HCT116 (cell line): ENCODE measurements at regions not wholly inside any gene's neighbourhood (a gene's known extent, or its start where the extent isn't known, plus 50 kb on each side); places are given as distances from the start of the nearest gene placed in this dataset.

Source experiments
- ATAC-seq: fragments of 200-7000 bp; cut with Tn5 transposase; 2 replicates; pipeline ENCODE4 v1.9.1; 2020; ENCODE audit warnings: mild to moderate bottlenecking, moderate library complexity
- BruUV-seq: library from RNA; stranded (reverse); fragments of 400-500 nt; replicated peaks from 2 replicates; lab custom pipeline; 2021; lab: Mats Ljungman, UMichigan
- CTCF ChIA-PET: fragments of 300-600 bp; sonication (Branson Sonifier 250); formaldehyde crosslinking; loops from one replicate; lab custom pipeline; 2021; ENCODE audit warnings: antibody characterized with exemption; lab: Charles Lee
- POLR2A ChIA-PET: fragments of 300-600, 350-600 bp; sonication (Branson Sonifier 250); formaldehyde crosslinking; loops from one replicate; lab custom pipeline; 2021; ENCODE audit warnings: antibody characterized with exemption; lab: Charles Lee
- RAD21 ChIA-PET, 2 experiments: fragments of 300-600 bp; sonication (Branson Sonifier 250); formaldehyde crosslinking; loops; one replicate each; lab custom pipeline; 2023; ENCODE audit warnings: low total read pairs in 2 of 2; ENCODE audit not compliant: uncharacterized antibody in 2 of 2, unreplicated experiment in 2 of 2, low non-redundant PET in 1 of 2; lab: Charles Lee
- DNase-seq: peaks from one replicate; pipeline ENCODE4 v3.0.0-alpha.2; 2010; ENCODE audit warnings: low read depth, low spot score
- H2AFZ ChIP-seq: fragments of 200-600 bp; shearing (Covaris generic), sonication (generic); 2 replicates; pipeline ENCODE4 v1.6.1; 2017; ENCODE audit warnings: low read depth, mixed run types, mixed read lengths, antibody characterized with exemption, low read length; ENCODE audit not compliant: poor library complexity, severe bottlenecking
- H3K27ac ChIP-seq: 2 replicates; pipeline ENCODE4 v1.5.1; 2012; ENCODE audit warnings: low read depth, low read length
- H3K27me3 ChIP-seq: fragments of 200-600 bp; sonication (generic); 2 replicates; pipeline ENCODE4 v1.6.1; 2016; ENCODE audit warnings: mixed run types, low read length, mixed read lengths; ENCODE audit not compliant: insufficient read depth
- H3K36me3 ChIP-seq, 2 experiments: fragments of 200-500 bp in 1 of 2; fragments of 200-600 bp in 1 of 2; sonication (Bioruptor generic) in 1 of 2; sonication (generic) in 1 of 2; 2 replicates each; pipeline versions ENCODE4 v1.5.1 to v1.6.1; 2014 to 2016; ENCODE audit warnings: low read length in 2 of 2, inconsistent platforms in 1 of 2, mixed read lengths in 1 of 2, mixed run types in 1 of 2; ENCODE audit not compliant: insufficient read depth in 2 of 2, control insufficient read depth in 1 of 2
- H3K4me1 ChIP-seq, 2 experiments: fragments of 200-600 bp in 1 of 2; sonication (generic) in 1 of 2; 2 replicates each; pipeline versions ENCODE4 v1.5.1 to v1.6.1; 2012 to 2017; ENCODE audit warnings: low read length in 2 of 2, inconsistent platforms in 1 of 2, mild to moderate bottlenecking in 1 of 2, mixed read lengths in 1 of 2, mixed run types in 1 of 2, moderate library complexity in 1 of 2; ENCODE audit not compliant: insufficient read depth in 2 of 2, control insufficient read depth in 1 of 2
- H3K4me2 ChIP-seq: fragments of 200-600 bp; sonication (generic); 2 replicates; pipeline ENCODE4 v1.6.1; 2017; ENCODE audit warnings: mixed run types, low read length, mixed read lengths
- H3K4me3 ChIP-seq, 2 experiments: fragments of 200-600 bp in 1 of 2; sonication (generic) in 1 of 2; replicated peaks in 1 of 2; 2 replicates each; pipeline ENCODE4 v1.5.1; 2011 to 2016; ENCODE audit warnings: low read length in 2 of 2, control low read depth in 1 of 2, low read depth in 1 of 2, mild to moderate bottlenecking in 1 of 2, mixed read lengths in 1 of 2, mixed run types in 1 of 2
- H3K79me2 ChIP-seq: fragments of 200-600 bp; sonication (generic); 2 replicates; pipeline ENCODE4 v1.6.1; 2017; ENCODE audit warnings: mild to moderate bottlenecking, mixed run types, low read length, moderate library complexity, mixed read lengths; ENCODE audit not compliant: insufficient read depth
- H3K9ac ChIP-seq: fragments of 200-600 bp; sonication (generic); 2 replicates; pipeline ENCODE4 v1.6.1; 2016; ENCODE audit warnings: low read length, mixed read lengths
- H3K9me2 ChIP-seq: fragments of 200-600 bp; sonication (generic), shearing (Covaris generic); 2 replicates; pipeline ENCODE4 v1.6.1; 2017; ENCODE audit warnings: mixed run types, mild to moderate bottlenecking, moderate library complexity; ENCODE audit not compliant: insufficient read depth
- H3K9me3 ChIP-seq, 2 experiments: fragments of 200-500 bp in 1 of 2; fragments of 200-600 bp in 1 of 2; sonication (Bioruptor generic) in 1 of 2; sonication (generic) in 1 of 2; 2 replicates each; pipeline ENCODE4 v1.6.1; 2014 to 2017; ENCODE audit warnings: low read length in 2 of 2, mixed read lengths in 2 of 2, inconsistent platforms in 1 of 2, low read depth in 1 of 2, mild to moderate bottlenecking in 1 of 2, mixed run types in 1 of 2, moderate library complexity in 1 of 2; ENCODE audit not compliant: control insufficient read depth in 1 of 2, insufficient read depth in 1 of 2
- H4K20me1 ChIP-seq: fragments of 200-600 bp; sonication (generic), shearing (Covaris generic); 2 replicates; pipeline ENCODE4 v1.6.1; 2017; ENCODE audit warnings: mixed run types, mild to moderate bottlenecking, moderate library complexity; ENCODE audit not compliant: insufficient read depth
- CEBPB ChIP-seq: IDR thresholded peaks from 2 replicates; pipeline ENCODE4 v1.6.1; 2012; ENCODE audit warnings: low read depth
- EZH2 ChIP-seq: fragments of 200-600 bp; sonication (generic); IDR thresholded peaks from 2 replicates; pipeline ENCODE4 v1.6.1; 2017; ENCODE audit warnings: antibody characterized with exemption, mixed run types
- JUND ChIP-seq: IDR thresholded peaks from 2 replicates; pipeline ENCODE4 v1.6.1; 2012
- POLR2A ChIP-seq: IDR thresholded peaks from 2 replicates; pipeline ENCODE4 v1.7.0; 2011; ENCODE audit warnings: borderline replicate concordance; ENCODE audit not compliant: insufficient read depth, insufficient read length; ENCODE audit errors: extremely low read depth
- POLR2AphosphoS5 ChIP-seq: IDR thresholded peaks from 2 replicates; pipeline ENCODE4 v1.6.1; 2011; ENCODE audit warnings: mild to moderate bottlenecking, low read depth, low read length, moderate library complexity
- SIN3A ChIP-seq: IDR thresholded peaks from 2 replicates; pipeline ENCODE4 v1.6.1; 2012; ENCODE audit warnings: low read depth
- TCF7L2 ChIP-seq: IDR thresholded peaks from 2 replicates; pipeline ENCODE4 v1.7.0; 2011; ENCODE audit warnings: borderline replicate concordance, inconsistent platforms; ENCODE audit not compliant: insufficient read depth, insufficient read length; ENCODE audit errors: extremely low read depth
- YY1 ChIP-seq: IDR thresholded peaks from 2 replicates; pipeline ENCODE4 v1.6.1; 2011; ENCODE audit warnings: low read length, low read depth, moderate library complexity, mild to moderate bottlenecking; ENCODE audit not compliant: insufficient replicate concordance; ENCODE audit errors: extremely low read depth
- ZBTB33 ChIP-seq: IDR thresholded peaks from 2 replicates; pipeline ENCODE4 v1.6.1; 2011; ENCODE audit warnings: mild to moderate bottlenecking, low read length, moderate library complexity; ENCODE audit not compliant: insufficient replicate concordance; ENCODE audit errors: extremely low read depth
- ZNF274 ChIP-seq: fragments of 200-500 bp; sonication (Bioruptor generic); IDR thresholded peaks from 2 replicates; pipeline ENCODE4 v1.6.1; 2014; ENCODE audit warnings: mild to moderate bottlenecking, low read depth, low read length, inconsistent platforms
- intact Hi-C: fragments of 100-400 bp; cut with micrococcal nuclease; formaldehyde crosslinking; loops from 2 replicates; pipeline ENCODE4 v1.10.0; 2022

- DNase-seq (no peak), ATAC-seq (no peak)
- Histone ChIP-seq H3K27ac (no peak overlapping the region), H3K4me2 (no peak overlapping the region), H3K27me3 (no peaks in the 10 kb centered on the region), H3K4me1 (no peaks in the 10 kb centered on the region), H3K9me3 (no peaks in the 10 kb centered on the region), H3K36me3 (no peaks in the 10 kb centered on the region), H3K9me2 (no peaks in the 10 kb centered on the region), H3K9ac (no peak overlapping the region), H3K79me2 (no peaks in the 10 kb centered on the region), H4K20me1 (no peaks in the 10 kb centered on the region), H3K4me3 (no peak overlapping the region), H2AFZ (no peak overlapping the region)
- no TSS peak for BruUV-seq
- CTCF ChIA-PET = no interaction called here
- intact Hi-C loops = no loop called here
- TF ChIP-seq ZBTB33 = no peak
- TF ChIP-seq ZNF274 = no peak
- TF ChIP-seq TCF7L2 = no peak
- no peak for TF ChIP-seq YY1
- TF ChIP-seq EZH2 = no peak
- POLR2A ChIA-PET = no interaction called here
- RAD21 ChIA-PET = no interaction called here
These were observed 154.3 kb upstream of the IRS2 start for GRCh38 chr13:109940637-109941036.

DNA sequence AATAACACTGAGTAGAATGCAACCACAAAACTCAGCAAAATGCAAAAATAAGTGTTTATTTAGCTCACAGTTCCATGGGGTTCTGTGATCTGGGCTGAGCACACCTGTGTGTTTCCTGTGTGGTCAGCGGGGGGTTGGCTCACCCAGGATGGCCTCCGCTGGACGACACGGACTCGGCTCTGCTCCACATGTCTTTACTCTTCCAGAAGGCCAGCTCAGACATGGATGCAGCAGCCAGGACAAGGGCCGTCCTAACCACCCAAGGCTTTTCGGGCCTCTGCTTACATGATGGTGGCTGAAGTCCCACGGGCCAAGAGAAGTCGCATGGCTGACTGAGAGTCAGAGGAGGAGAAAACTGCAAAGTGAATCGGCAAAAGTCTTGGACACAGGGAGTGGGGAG, 153.5 kb upstream of the IRS2 start:
- DNase-seq (no peak), ATAC-seq (no peak)
- no TSS peak for BruUV-seq
- ChIA-PET RAD21 (no interaction called here), POLR2A (no interaction called here), CTCF (no interaction called here)
- TF ChIP-seq CEBPB = no peak
- TF ChIP-seq JUND = no peak
- no peak for TF ChIP-seq POLR2A
- TF ChIP-seq YY1 = no peak
- no peak for TF ChIP-seq SIN3A
- TF ChIP-seq POLR2AphosphoS5 = no peak
- Histone ChIP-seq H3K27me3 (no peaks in the 10 kb centered on the region), H3K27ac (no peak overlapping the region), H3K4me1 (no peaks in the 10 kb centered on the region), H2AFZ (no peak overlapping the region), H3K79me2 (no peaks in the 10 kb centered on the region), H3K9me2 (no peaks in the 10 kb centered on the region), H3K36me3 (no peaks in the 10 kb centered on the region), H4K20me1 (no peaks in the 10 kb centered on the region), H3K4me2 (no peak overlapping the region), H3K9ac (no peak overlapping the region), H3K9me3 (no peaks in the 10 kb centered on the region), H3K4me3 (no peak overlapping the region)
- intact Hi-C loops = loop anchor here (10.0 kb wide), 1 partner anchor 175 kb away; no protein-coding TSS in a partner anchor
